ENCODE measurements at regions not wholly inside any gene's neighbourhood (a gene's known extent, or its start where the extent isn't known, plus 50 kb on each side); places are given as distances from the start of the nearest gene placed in this dataset.

DNA sequence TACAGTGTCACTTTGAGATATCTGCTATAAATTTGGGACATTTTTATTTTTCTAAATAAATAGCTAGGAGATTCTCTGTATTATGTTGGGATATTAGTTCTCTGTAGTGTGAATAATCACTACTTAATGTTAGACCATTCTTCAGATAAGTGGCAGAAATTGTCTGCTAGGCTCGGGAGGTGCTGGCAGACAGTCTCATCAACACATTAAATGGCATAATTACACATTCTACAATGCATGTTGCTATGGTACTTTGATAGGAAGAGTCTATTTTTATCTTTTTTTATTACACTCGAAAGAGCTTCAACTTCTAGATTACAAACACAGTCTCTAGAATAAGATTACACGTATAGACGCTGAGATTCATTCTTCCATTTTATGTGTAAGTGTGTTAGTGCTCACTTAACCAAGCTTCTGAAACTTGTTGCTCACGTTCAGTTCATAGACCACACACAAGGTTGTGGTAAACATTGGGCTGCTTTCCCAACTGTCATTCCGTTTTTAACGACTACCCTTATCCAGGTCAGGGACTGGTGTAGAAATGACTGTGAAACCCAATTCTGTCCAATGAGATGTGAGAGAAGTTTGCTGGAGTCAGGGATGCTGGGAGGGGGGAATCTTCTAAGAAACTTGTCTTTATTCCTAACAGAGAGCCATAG, 78.6 kb downstream of the TPBG start:
- TF ChIP-seq SP2 (tag by site-specific recombination; IDR thresholded peaks at IDR 0.05) = no peak
- TF ChIP-seq, protein P1, sequence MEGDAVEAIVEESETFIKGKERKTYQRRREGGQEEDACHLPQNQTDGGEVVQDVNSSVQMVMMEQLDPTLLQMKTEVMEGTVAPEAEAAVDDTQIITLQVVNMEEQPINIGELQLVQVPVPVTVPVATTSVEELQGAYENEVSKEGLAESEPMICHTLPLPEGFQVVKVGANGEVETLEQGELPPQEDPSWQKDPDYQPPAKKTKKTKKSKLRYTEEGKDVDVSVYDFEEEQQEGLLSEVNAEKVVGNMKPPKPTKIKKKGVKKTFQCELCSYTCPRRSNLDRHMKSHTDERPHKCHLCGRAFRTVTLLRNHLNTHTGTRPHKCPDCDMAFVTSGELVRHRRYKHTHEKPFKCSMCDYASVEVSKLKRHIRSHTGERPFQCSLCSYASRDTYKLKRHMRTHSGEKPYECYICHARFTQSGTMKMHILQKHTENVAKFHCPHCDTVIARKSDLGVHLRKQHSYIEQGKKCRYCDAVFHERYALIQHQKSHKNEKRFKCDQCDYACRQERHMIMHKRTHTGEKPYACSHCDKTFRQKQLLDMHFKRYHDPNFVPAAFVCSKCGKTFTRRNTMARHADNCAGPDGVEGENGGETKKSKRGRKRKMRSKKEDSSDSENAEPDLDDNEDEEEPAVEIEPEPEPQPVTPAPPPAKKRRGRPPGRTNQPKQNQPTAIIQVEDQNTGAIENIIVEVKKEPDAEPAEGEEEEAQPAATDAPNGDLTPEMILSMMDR (tag by site-specific recombination; IDR thresholded peaks at IDR 0.05) = no peak
- TF ChIP-seq, protein P2, sequence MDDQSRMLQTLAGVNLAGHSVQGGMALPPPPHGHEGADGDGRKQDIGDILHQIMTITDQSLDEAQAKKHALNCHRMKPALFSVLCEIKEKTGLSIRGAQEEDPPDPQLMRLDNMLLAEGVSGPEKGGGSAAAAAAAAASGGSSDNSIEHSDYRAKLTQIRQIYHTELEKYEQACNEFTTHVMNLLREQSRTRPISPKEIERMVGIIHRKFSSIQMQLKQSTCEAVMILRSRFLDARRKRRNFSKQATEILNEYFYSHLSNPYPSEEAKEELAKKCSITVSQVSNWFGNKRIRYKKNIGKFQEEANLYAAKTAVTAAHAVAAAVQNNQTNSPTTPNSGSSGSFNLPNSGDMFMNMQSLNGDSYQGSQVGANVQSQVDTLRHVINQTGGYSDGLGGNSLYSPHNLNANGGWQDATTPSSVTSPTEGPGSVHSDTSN (CRISPR knock-in tag; IDR thresholded peaks at IDR 0.05) = no peak
- TF ChIP-seq, protein P3, sequence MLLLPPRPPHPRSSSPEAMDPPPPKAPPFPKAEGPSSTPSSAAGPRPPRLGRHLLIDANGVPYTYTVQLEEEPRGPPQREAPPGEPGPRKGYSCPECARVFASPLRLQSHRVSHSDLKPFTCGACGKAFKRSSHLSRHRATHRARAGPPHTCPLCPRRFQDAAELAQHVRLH (tag by site-specific recombination; IDR thresholded peaks at IDR 0.05) = no peak
- no peak for TF ChIP-seq ZNF24 (tag by site-specific recombination; IDR thresholded peaks at IDR 0.05)
- no peak for TF ChIP-seq GLI4 (tag by site-specific recombination; IDR thresholded peaks at IDR 0.05)

Measured in HEK293 (cell line).